GM12865 (cell line): ENCODE measurements at regions not wholly inside any gene's neighbourhood (a gene's known extent, or its start where the extent isn't known, plus 50 kb on each side); places are given as distances from the start of the nearest gene placed in this dataset.

Experiments
- DNase-seq: peaks from one replicate; pipeline ENCODE4 v3.0.0; 2010; ENCODE audit warnings: low read depth
- H3K4me3 ChIP-seq: 2 replicates; pipeline ENCODE4 v1.5.1; 2011; ENCODE audit warnings: mild to moderate bottlenecking, low read depth, low read length, control low read depth
- TF ChIP-seq, protein P1 (sequence below): IDR thresholded peaks from 2 replicates; pipeline ENCODE4 v1.5.1; 2011; ENCODE audit warnings: low read length, control low read depth, low read depth, inconsistent platforms; ENCODE audit not compliant: insufficient read depth; ENCODE audit errors: missing control alignments

DNA sequence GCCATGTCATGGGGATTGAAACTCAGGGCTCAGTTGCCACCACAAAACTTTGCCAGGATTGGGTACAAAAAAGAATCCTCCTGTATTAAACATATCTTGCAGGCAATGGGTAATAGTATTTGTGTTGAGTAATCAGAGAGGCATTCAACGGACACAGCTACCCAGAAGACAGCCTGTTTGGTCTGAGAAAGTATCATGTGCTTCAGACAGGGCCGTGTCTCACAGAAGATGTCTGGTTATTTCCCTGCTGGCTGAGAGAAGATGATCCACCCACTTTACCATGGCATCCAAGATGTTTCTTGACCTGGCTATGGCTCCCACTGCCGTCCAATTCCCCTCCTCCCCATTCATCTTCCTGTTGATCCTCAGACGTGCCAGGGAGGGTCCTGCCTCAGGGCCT is 304.3 kb upstream of the XYLT1 start:
- H3K4me3 ChIP-seq, result no peak overlapping the region
- DNase-seq, result no peak

GRCh38 chr16:17773698-17774101 is 302.9 kb upstream of the XYLT1 start:
- DNase-seq, result no peak
- TF ChIP-seq, protein P1, sequence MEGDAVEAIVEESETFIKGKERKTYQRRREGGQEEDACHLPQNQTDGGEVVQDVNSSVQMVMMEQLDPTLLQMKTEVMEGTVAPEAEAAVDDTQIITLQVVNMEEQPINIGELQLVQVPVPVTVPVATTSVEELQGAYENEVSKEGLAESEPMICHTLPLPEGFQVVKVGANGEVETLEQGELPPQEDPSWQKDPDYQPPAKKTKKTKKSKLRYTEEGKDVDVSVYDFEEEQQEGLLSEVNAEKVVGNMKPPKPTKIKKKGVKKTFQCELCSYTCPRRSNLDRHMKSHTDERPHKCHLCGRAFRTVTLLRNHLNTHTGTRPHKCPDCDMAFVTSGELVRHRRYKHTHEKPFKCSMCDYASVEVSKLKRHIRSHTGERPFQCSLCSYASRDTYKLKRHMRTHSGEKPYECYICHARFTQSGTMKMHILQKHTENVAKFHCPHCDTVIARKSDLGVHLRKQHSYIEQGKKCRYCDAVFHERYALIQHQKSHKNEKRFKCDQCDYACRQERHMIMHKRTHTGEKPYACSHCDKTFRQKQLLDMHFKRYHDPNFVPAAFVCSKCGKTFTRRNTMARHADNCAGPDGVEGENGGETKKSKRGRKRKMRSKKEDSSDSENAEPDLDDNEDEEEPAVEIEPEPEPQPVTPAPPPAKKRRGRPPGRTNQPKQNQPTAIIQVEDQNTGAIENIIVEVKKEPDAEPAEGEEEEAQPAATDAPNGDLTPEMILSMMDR, result no peak
- H3K4me3 ChIP-seq, result no peak overlapping the region

More for the DNA sequence above, 304.3 kb upstream of the XYLT1 start:
- TF ChIP-seq, protein P1, result no peak

GRCh38 chr16:17770104-17770503 is 299.3 kb upstream of the XYLT1 start:
- no peak for DNase-seq

GRCh38 chr16:17769065-17769464 is 298.3 kb upstream of the XYLT1 start:
- TF ChIP-seq, protein P1, result no peak
- H3K4me3 ChIP-seq, result no peak overlapping the region
- no peak for DNase-seq

More at GRCh38 chr16:17770104-17770503, 299.3 kb upstream of the XYLT1 start:
- no peak overlapping the region for H3K4me3 ChIP-seq
- TF ChIP-seq, protein P1, result no peak

GRCh38 chr16:17768257-17768656 is 297.5 kb upstream of the XYLT1 start:
- TF ChIP-seq, protein P1, result no peak
- no peak for DNase-seq
- H3K4me3 ChIP-seq, result no peak overlapping the region

DNA sequence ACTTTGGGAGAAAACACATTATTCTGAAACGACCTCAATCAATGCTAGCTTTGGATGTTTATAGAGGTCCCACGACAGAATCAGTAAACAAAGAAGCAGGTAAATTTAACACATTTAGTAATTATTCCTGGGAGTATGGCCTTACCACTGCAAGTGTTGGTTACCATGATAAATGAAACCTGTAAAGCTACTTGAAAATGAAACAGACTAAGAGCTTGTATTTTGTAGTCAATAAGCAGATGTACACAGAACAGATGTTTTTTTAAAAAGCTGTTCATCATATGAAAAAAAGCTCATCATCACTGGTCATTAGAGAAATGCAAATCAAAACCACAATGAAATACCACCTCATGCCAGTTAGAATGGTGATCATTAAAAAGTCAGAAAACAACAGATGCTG is 295.3 kb upstream of the XYLT1 start:
- DNase-seq, result no peak
- no peak overlapping the region for H3K4me3 ChIP-seq
- TF ChIP-seq, protein P1, result no peak
